ENCODE measurements at regions not wholly inside any gene's neighbourhood (a gene's known extent, or its start where the extent isn't known, plus 50 kb on each side); places are given as distances from the start of the nearest gene placed in this dataset.

DNA sequence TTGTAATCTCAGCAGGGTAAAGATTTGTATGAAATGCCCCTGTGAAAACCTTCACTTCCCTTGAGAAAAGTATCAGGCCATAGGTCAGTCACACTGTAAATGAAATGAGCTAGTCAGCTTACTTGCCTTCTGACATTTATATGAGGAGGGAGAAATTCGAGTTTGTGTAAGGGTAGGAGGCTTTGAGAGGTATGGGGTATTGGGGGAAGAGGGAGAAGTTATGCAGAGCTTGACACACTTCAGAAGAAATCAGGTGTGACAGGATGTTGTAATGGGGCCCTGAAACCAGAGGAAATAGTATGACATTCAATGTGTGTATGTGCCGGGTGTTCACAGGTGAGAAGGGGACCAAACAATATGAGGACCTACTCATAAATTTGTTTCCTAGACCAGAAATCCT is 64.2 kb upstream of the CCN6 start:
- Histone ChIP-seq H3K9me3 (ENCODE audit: low read depth, low read length) (no peaks in the 10 kb centered on the region), H3K27me3 (ENCODE audit: insufficient read depth, low read length) (no peaks in the 10 kb centered on the region), H3K4me3 (ENCODE audit: low read length) (no peak overlapping the region), H3K4me1 (ENCODE audit: insufficient read depth, low read length) (peaks cover 43% of the 10 kb centered on the region)

DNA sequence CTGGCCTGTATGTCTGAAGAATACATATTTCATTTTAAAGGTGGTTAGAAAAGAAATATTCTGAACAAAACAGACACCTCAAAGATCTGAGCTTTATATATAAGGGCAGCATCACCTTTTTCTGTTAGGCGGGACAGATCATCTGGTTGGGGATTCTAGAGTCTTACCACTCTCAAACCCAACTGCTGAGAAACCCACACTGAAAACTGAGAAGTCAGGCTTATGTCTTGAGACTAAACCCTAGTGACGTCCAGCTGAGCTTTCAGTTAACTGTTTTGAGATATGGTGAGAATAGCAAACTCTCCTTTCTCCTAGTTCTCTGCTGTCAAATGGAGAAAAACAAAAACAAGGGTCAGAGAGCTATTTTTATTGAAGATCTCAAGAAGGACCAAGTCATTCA is 63.7 kb upstream of the CCN6 start:
- H3K4me1 ChIP-seq (ENCODE audit: insufficient read depth, low read length): peaks cover 39% of the 10 kb centered on the region
- no peak overlapping the region for H3K4me3 ChIP-seq (ENCODE audit: low read length)
- no peaks in the 10 kb centered on the region for H3K9me3 ChIP-seq (ENCODE audit: low read depth, low read length)
- no peaks in the 10 kb centered on the region for H3K27me3 ChIP-seq (ENCODE audit: insufficient read depth, low read length)

DNA sequence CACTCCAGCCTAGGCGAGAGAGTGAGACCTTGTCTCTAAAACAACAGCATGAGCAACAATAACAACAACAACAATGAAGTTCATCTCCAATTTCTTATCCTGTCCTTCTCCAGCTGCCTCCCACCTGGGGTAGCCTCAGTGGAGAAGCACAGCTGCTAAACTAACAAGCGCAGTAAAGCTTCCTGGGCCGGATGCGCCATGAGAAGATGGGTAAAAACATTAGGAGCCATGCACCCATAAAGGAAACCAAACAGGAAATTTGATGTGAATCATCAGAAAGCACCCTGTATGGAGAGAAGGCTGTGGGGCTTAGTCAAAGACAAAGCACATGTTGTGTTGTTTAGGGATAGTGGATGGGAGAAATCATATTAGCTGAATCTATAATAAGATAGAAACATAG is 61.1 kb upstream of the CCN6 start:
- no peaks in the 10 kb centered on the region for H3K9me3 ChIP-seq (ENCODE audit: low read depth, low read length)
- no peak overlapping the region for H3K4me3 ChIP-seq (ENCODE audit: low read length)
- H3K4me1 ChIP-seq (ENCODE audit: insufficient read depth, low read length): peaks cover 48% of the 10 kb centered on the region
- H3K27me3 ChIP-seq (ENCODE audit: insufficient read depth, low read length): no peaks in the 10 kb centered on the region

DNA sequence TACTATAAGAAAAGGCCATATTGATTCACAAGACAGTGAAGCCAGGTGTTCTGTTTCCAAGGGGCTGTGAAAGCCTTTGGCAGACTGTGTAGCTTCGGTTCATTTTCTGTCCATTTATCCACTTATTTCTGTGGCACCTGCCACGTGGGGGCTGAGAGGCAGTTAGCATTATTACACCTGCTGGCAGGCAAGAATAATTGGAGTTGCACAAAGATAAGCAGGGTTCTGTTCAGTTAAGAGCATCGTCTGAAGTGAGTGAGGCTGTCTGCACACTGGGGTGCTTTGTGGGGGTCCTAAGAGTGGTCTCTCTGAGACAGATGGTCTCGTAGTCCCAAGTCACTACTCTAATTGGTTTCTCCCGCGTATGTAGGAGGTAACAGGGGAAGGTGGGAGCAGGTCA is 60.6 kb upstream of the CCN6 start:
- H3K27me3 ChIP-seq (ENCODE audit: insufficient read depth, low read length): no peaks in the 10 kb centered on the region
- peaks cover 48% of the 10 kb centered on the region for H3K4me1 ChIP-seq (ENCODE audit: insufficient read depth, low read length)
- H3K9me3 ChIP-seq (ENCODE audit: low read depth, low read length): no peaks in the 10 kb centered on the region
- no peak overlapping the region for H3K4me3 ChIP-seq (ENCODE audit: low read length)

DNA sequence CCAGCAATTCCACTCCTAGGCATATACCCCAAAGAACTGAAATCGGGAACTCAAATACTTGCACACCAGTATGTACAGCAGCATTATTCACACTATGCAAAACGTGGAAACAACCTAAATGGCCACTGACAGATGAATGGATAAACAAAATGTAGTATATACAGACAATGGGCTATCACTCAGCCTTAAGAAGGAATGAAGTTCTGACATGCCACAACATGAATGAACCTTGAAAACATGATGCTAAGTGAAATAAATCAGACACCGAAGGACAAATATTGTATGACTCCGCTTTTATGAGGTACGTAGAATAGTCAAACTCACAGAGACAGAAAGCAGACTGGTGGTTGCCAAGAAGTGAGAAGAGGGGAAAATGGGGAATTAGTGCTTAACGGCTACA is 59.1 kb upstream of the CCN6 start:
- Histone ChIP-seq H3K27me3 (ENCODE audit: insufficient read depth, low read length) (no peaks in the 10 kb centered on the region), H3K4me3 (ENCODE audit: low read length) (no peak overlapping the region), H3K4me1 (ENCODE audit: insufficient read depth, low read length) (peaks cover 39% of the 10 kb centered on the region), H3K9me3 (ENCODE audit: low read depth, low read length) (no peaks in the 10 kb centered on the region)

DNA sequence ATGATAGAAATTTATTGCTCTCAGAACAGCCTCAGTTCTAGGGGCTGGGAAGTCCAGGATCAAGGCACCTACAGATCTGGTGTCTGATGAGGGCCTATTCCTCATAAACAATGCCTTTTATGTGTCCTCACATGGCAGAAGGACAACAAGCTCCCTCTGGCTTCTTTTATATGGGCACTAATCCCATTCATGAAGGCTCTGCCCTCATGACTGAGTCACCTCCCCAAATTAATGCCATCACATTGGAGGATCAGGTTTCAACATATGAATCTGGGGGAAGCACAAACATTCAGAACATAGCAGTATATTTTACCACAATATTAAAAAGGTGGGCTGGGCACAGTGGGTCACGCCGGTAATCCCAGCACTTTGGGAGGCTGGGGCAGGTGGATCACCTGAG is 58.5 kb upstream of the CCN6 start:
- H3K4me1 ChIP-seq (ENCODE audit: insufficient read depth, low read length): peaks cover 33% of the 10 kb centered on the region
- H3K4me3 ChIP-seq (ENCODE audit: low read length): no peak overlapping the region
- H3K9me3 ChIP-seq (ENCODE audit: low read depth, low read length): no peaks in the 10 kb centered on the region
- H3K27me3 ChIP-seq (ENCODE audit: insufficient read depth, low read length): no peaks in the 10 kb centered on the region

DNA sequence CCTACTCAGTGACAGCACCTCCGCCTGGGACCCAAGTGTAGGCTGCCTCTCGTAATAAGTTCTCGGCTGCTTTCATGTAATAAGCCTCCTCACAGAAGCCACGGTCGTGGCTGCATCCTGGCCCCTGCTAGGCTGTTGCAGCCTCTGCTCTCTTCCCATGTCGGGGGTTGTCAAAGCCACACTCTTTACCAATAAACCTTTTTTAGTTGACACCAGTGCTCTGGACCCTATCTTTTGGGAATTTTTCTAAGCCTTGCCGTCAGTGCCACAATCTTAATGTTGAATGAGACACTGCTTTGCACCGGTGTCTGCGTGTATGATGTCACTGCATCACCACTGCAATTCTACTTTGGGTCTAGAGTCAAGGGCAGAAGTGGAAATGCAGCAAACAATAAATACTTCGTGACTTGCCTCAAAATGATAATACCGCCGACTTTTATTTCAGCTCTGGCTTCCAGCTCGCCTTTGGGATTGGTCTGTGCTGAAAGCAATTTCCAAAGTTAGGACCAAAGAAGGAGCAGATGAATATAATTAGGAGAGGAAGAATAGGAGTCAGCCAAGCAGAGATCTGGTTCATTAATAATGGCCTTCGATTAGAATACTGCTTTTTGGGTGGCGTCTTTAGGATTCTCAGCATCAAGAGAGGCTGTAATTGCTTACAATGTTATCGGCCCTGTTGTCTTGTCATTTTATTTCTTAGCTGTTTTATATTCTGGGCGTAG is 57.6 kb upstream of the CCN6 start:
- Histone ChIP-seq H3K4me3 (ENCODE audit: low read length) (no peak overlapping the region), H3K4me1 (ENCODE audit: insufficient read depth, low read length) (peaks cover 31% of the 10 kb centered on the region), H3K9me3 (ENCODE audit: low read depth, low read length) (no peaks in the 10 kb centered on the region), H3K27me3 (ENCODE audit: insufficient read depth, low read length) (no peaks in the 10 kb centered on the region)

DNA sequence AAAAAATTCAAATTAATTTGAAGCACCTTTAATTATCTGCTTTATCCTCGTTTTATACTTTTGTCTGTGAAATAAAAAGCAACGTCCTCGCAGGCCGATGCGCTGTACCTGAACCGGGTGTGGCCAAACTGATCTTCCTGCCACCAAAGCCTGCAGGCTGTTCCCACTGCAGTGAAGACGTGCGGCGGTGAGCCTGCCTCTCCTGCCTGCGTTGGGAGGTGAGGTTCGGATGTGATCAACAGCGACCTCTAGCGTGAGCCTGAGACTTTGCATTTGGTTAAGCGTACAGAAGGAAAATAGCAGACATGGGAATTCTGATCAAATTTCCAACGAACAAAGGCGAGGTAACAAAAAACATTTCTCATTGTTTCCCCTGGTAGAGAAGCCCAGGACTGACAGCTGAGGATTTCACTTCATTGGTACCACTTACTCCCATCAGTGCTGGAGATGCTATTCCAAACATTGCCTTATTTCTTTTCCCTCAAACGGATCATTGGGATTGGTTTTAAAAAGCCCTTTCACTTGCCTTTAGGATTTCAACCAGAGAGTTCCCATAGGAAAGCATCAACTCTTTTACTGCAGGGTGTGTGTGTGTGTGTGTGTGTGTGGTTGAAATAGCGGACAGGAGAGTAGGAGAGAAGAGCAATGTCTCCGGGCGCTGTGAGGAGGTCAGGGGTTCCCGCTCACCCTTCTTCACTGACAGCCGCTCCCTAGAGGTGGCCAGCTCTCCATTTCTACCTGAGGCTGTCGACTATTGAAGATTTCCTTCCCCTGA is 56.6 kb upstream of the CCN6 start:
- Histone ChIP-seq H3K4me3 (ENCODE audit: low read length) (no peak overlapping the region), H3K4me1 (ENCODE audit: insufficient read depth, low read length) (peaks cover 25% of the 10 kb centered on the region), H3K27me3 (ENCODE audit: insufficient read depth, low read length) (no peaks in the 10 kb centered on the region), H3K9me3 (ENCODE audit: low read depth, low read length) (no peaks in the 10 kb centered on the region)

DNA sequence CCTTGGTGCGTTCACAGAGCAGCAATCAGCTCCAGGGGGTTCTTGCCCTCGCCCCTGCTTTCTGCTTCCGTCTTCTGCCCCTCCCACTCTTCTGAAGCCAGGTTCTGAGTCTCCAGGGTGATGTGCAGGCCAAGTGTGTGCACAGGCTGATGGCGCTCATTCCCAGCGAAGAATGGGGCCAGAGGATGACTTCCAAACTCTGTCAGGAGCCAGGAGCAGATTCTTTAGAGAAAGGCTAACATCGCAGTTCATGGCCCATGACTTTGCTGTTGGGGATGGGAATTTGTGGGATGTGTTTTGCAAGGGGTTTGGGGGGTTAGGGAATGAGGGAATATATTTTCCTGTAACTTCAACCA is 56.1 kb upstream of the CCN6 start:
- Histone ChIP-seq H3K4me1 (ENCODE audit: insufficient read depth, low read length) (peaks cover 19% of the 10 kb centered on the region), H3K9me3 (ENCODE audit: low read depth, low read length) (no peaks in the 10 kb centered on the region), H3K27me3 (ENCODE audit: insufficient read depth, low read length) (no peaks in the 10 kb centered on the region), H3K4me3 (ENCODE audit: low read length) (no peak overlapping the region)

DNA sequence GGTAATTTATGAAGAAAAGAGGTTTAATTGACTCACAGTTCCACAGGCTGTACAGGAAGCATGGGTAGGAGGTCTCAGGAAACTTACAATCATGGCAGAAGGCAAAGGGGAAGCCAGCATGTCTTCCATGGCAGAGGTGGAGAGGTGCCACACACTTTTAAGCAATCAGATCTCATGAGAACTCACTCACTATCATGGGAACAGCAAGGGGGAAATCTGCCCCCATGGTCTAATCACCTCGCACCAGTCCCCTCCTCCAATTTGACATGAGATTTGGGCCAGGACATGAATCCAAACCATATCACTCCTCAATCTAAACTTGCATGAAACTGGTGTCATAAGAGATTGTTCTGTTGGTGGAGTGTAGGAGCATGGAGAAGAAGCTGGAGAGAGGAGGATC is 51.6 kb upstream of the CCN6 start:
- H3K27me3 ChIP-seq (ENCODE audit: insufficient read depth, low read length): no peaks in the 10 kb centered on the region
- peaks cover 11% of the 10 kb centered on the region for H3K4me1 ChIP-seq (ENCODE audit: insufficient read depth, low read length)
- H3K4me3 ChIP-seq (ENCODE audit: low read length): no peak overlapping the region
- H3K9me3 ChIP-seq (ENCODE audit: low read depth, low read length): no peaks in the 10 kb centered on the region

All from mononuclear cell (primary cell).